Lower leg skin (tissue), 4 donors: ENCODE measurements at regions not wholly inside any gene's neighbourhood (a gene's known extent, or its start where the extent isn't known, plus 50 kb on each side); places are given as distances from the start of the nearest gene placed in this dataset.

Experiments used
- DNase-seq, 2 donors: peaks; one replicate each; pipeline ENCODE4 v3.0.0-alpha.2; 2019; ENCODE audit warnings: low spot score in 2 of 2
- H3K4me3 ChIP-seq: fragments of 200-600 bp; sonication (generic); 2 replicates; pipeline ENCODE4 v1.5.1; 2017; ENCODE audit warnings: mild to moderate bottlenecking, low read depth; ENCODE audit not compliant: poor library complexity, severe bottlenecking
- CTCF ChIP-seq, 3 donors: fragments of 450-650 bp; IDR thresholded peaks; one replicate each; pipeline ENCODE4 v1.5.1; 2016; ENCODE audit warnings: antibody characterized with exemption in 3 of 3, mild to moderate bottlenecking in 3 of 3, moderate library complexity in 2 of 3
- POLR2A ChIP-seq, 2 donors: fragments of 450-650 bp; IDR thresholded peaks; one replicate each; pipeline ENCODE4 v1.6.1; 2016 to 2017; ENCODE audit warnings: antibody characterized with exemption in 2 of 2, mild to moderate bottlenecking in 1 of 2, moderate library complexity in 1 of 2
- WGBS, 2 donors: methylation state at CpG; one replicate each; pipeline ENCODE4 v1.1.5; 2018; 5-methylcytosine and 5-hydroxymethylcytosine counted together
- intact Hi-C: fragments of 100-400 bp; cut with DNase I; formaldehyde crosslinking; loops from one replicate; pipeline ENCODE4 v1.15.0; 2023; ENCODE audit warnings: low total_unique reads

GRCh38 chr13:111974341-111974640 is 92.7 kb upstream of the SOX1 start:
- TF ChIP-seq CTCF (IDR thresholded peaks at IDR 0.05), result no peak
- no peak for TF ChIP-seq POLR2A (IDR thresholded peaks at IDR 0.05)
- WGBS, 2 donors, result 60 to 76% methylated on average over 13 of the region's 13 CpGs
- DNase-seq, result peak in 1 of 2 donors; percentile 66
- intact Hi-C loops, result no loop called here
- H3K4me3 ChIP-seq, result no peak overlapping the region

GRCh38 chr13:111975539-111976473 is 91.1 kb upstream of the SOX1 start:
- intact Hi-C loops, result no loop called here
- TF ChIP-seq CTCF (IDR thresholded peaks at IDR 0.05) (no peak), POLR2A (IDR thresholded peaks at IDR 0.05) (no peak)
- DNase-seq, result peak in 1 of 2 donors; percentile 64
- H3K4me3 ChIP-seq, result no peak overlapping the region
- 85 to 88% methylated on average over 47 to 48 of the region's 49 CpGs for WGBS, 2 donors

GRCh38 chr13:111976474-111977178 is 90.3 kb upstream of the SOX1 start:
- H3K4me3 ChIP-seq, result no peak overlapping the region
- intact Hi-C loops, result no loop called here
- no peak for TF ChIP-seq CTCF (IDR thresholded peaks at IDR 0.05)
- no peak for TF ChIP-seq POLR2A (IDR thresholded peaks at IDR 0.05)
- WGBS, 2 donors, result 90% methylated on average over 17 of the region's 17 CpGs
- DNase-seq, result peak in 1 of 2 donors; percentile 60

- TF ChIP-seq CTCF (IDR thresholded peaks at IDR 0.05) (no peak), POLR2A (IDR thresholded peaks at IDR 0.05) (no peak)
- peak in 1 of 2 donors; percentile 77 for DNase-seq
- H3K4me3 ChIP-seq, result no peak overlapping the region
- WGBS, 2 donors, result 91 to 94% methylated on average over 13 of the region's 13 CpGs
- intact Hi-C loops, result no loop called here
Observed at GRCh38 chr13:111977179-111977506, 89.8 kb upstream of the SOX1 start.

- H3K4me3 ChIP-seq, result no peak overlapping the region
- intact Hi-C loops, result no loop called here
- TF ChIP-seq POLR2A (IDR thresholded peaks at IDR 0.05) (no peak), CTCF (IDR thresholded peaks at IDR 0.05) (no peak)
- no peak for DNase-seq
- WGBS, 2 donors, result 24 to 25% methylated on average over 4 of the region's 4 CpGs
Observed at GRCh38 chr13:111978546-111978945, 88.4 kb upstream of the SOX1 start.
